HepG2 (cell line): ENCODE measurements at regions not wholly inside any gene's neighbourhood (a gene's known extent, or its start where the extent isn't known, plus 50 kb on each side); places are given as distances from the start of the nearest gene placed in this dataset.

Experiments
- ATAC-seq: fragments of 200-7000 bp; cut with Tn5 transposase; 3 replicates; pipeline ENCODE4 v1.9.1; 2020; ENCODE audit warnings: mild to moderate bottlenecking, moderate library complexity
- BruUV-seq: library from RNA; stranded (reverse); fragments of 400-500 nt; replicated peaks from 2 replicates; lab custom pipeline; 2021; lab: Mats Ljungman, UMichigan
- CTCF ChIA-PET: fragments of 300-600 bp; formaldehyde crosslinking; extraction: SDS; loops from one replicate; lab custom pipeline; 2021; ENCODE audit warnings: low total read pairs, inconsistent platforms, low intra/inter-chr PET ratio; lab: Yijun Ruan, JAX
- POLR2A ChIA-PET: fragments of 350-600 bp; sonication (Branson Sonifier 250); formaldehyde crosslinking; loops from one replicate; lab custom pipeline; 2020; ENCODE audit warnings: antibody characterized with exemption, inconsistent platforms; lab: Yijun Ruan, JAX
- DNase-seq: peaks from one replicate; pipeline ENCODE4 v3.0.0-alpha.2; 2015; ENCODE audit warnings: low spot score
- FAIRE-seq: peaks from 3 replicates; lab custom pipeline; 2011; peaks lifted over from hg19 to GRCh38; lab: Jason Lieb, UNC
- H2AFZ ChIP-seq: one replicate; pipeline ENCODE4 v1.6.1; 2011; ENCODE audit warnings: low read length, inconsistent platforms
- H3K27ac ChIP-seq: fragments of 300-600 bp; 3 replicates; pipeline ENCODE4 v1.8.0; 2011; ENCODE audit warnings: mixed run types, mild to moderate bottlenecking, mixed read lengths, low read length, inconsistent platforms; ENCODE audit not compliant: insufficient read depth; ENCODE audit errors: extremely low read length
- H3K27me3 ChIP-seq, 2 experiments: fragments of 200-600 bp in 1 of 2; 2 replicates in 1 of 2; 3 replicates in 1 of 2; pipeline versions ENCODE4 v1.6.0 to v1.8.0; 2011; ENCODE audit warnings: low read length in 2 of 2, mild to moderate bottlenecking in 2 of 2, moderate library complexity in 2 of 2, inconsistent platforms in 1 of 2; ENCODE audit not compliant: insufficient read depth in 2 of 2, control insufficient read depth in 1 of 2
- H3K36me3 ChIP-seq, 2 experiments: fragments of 200-600 bp in 1 of 2; replicated peaks in 1 of 2; 2 replicates in 1 of 2; 3 replicates in 1 of 2; pipeline versions ENCODE4 v1.5.1 to v1.8.0; 2011; ENCODE audit warnings: low read length in 2 of 2, inconsistent platforms in 1 of 2; ENCODE audit not compliant: insufficient read depth in 2 of 2, control insufficient read depth in 1 of 2
- H3K4me1 ChIP-seq: 2 replicates; pipeline ENCODE4 v1.5.1; 2012; ENCODE audit warnings: low read length, inconsistent platforms; ENCODE audit not compliant: insufficient read depth
- H3K4me2 ChIP-seq: 2 replicates; pipeline ENCODE4 v1.6.0; 2011; ENCODE audit warnings: low read depth, low read length, inconsistent platforms
- H3K4me3 ChIP-seq, 3 experiments: fragments of 200-600 bp in 1 of 3; sonication (generic), shearing (Covaris generic) in 1 of 3; replicated peaks in 1 of 3; 2 replicates each; pipeline ENCODE4 v1.5.1; 2011 to 2016; ENCODE audit warnings: low read length in 3 of 3, inconsistent platforms in 2 of 3, low read depth in 2 of 3, mild to moderate bottlenecking in 2 of 3, control low read depth in 1 of 3, mixed read lengths in 1 of 3; ENCODE audit not compliant: insufficient read depth in 1 of 3
- H3K79me2 ChIP-seq: one replicate; pipeline ENCODE4 v1.6.1; 2011; ENCODE audit warnings: low read length, inconsistent platforms; ENCODE audit not compliant: insufficient read depth
- H3K9ac ChIP-seq: 2 replicates; pipeline ENCODE4 v1.6.0; 2011; ENCODE audit warnings: mild to moderate bottlenecking, low read depth, low read length, inconsistent platforms; ENCODE audit not compliant: insufficient read depth
- H3K9me3 ChIP-seq: 2 replicates; pipeline ENCODE4 v1.5.1; 2012; ENCODE audit warnings: mild to moderate bottlenecking, low read length
- H4K20me1 ChIP-seq: 2 replicates; pipeline ENCODE4 v1.6.0; 2011; ENCODE audit warnings: inconsistent platforms, mild to moderate bottlenecking, low read length, moderate library complexity; ENCODE audit not compliant: insufficient read depth
- FOXO1 ChIP-seq: sonication (generic); formaldehyde crosslinking; IDR thresholded peaks from 2 replicates; pipeline ENCODE4 v1.4.0; 2020; ENCODE audit warnings: missing genetic modification reagents
- FOXO4 ChIP-seq: sonication (generic); formaldehyde crosslinking; conservative IDR thresholded peaks from 2 replicates; pipeline ENCODE4 v1.8.1; 2023; ENCODE audit warnings: missing genetic modification reagents
- GATAD1 ChIP-seq: IDR thresholded peaks from 2 replicates; pipeline ENCODE4 v1.6.1; 2016; ENCODE audit warnings: missing genetic modification reagents, missing compliant biosample characterization
- GFI1 ChIP-seq: sonication (generic); formaldehyde crosslinking; IDR thresholded peaks from 2 replicates; pipeline ENCODE4 v1.5.0; 2020; ENCODE audit warnings: missing genetic modification reagents, mild to moderate bottlenecking, borderline replicate concordance
- MAFK ChIP-seq, 2 experiments: IDR thresholded peaks in 1 of 2; conservative IDR thresholded peaks in 1 of 2; 2 replicates each; pipeline ENCODE4 v1.6.1; 2011; ENCODE audit warnings: improper control_type of control experiment in 2 of 2, low read length in 2 of 2
- NR2F6 ChIP-seq, 2 experiments: IDR thresholded peaks; 2 replicates each; pipeline ENCODE4 v1.6.1; 2016; ENCODE audit warnings: antibody characterized with exemption in 1 of 2, mild to moderate bottlenecking in 1 of 2
- SMARCC2 ChIP-seq: fragments of 450-650 bp; IDR thresholded peaks from 2 replicates; pipeline ENCODE4 v1.6.1; 2017; ENCODE audit warnings: antibody characterized with exemption, mild to moderate bottlenecking
- SRF ChIP-seq: IDR thresholded peaks from 2 replicates; pipeline ENCODE4 v1.6.1; 2011; ENCODE audit warnings: mild to moderate bottlenecking, low read depth, low read length, moderate library complexity
- ZBED4 ChIP-seq: sonication (generic); formaldehyde crosslinking; IDR thresholded peaks from 2 replicates; pipeline ENCODE4 v1.4.0; 2020; ENCODE audit warnings: missing genetic modification reagents, borderline replicate concordance
- ZFP91 ChIP-seq: sonication (generic); formaldehyde crosslinking; IDR thresholded peaks from 2 replicates; pipeline ENCODE4 v1.9.0; 2022; ENCODE audit warnings: missing genetic modification reagents, mild to moderate bottlenecking, borderline replicate concordance
- ZHX1 ChIP-seq: sonication (generic); formaldehyde crosslinking; IDR thresholded peaks from 2 replicates; pipeline ENCODE4 v1.8.1; 2022; ENCODE audit warnings: low read depth, mild to moderate bottlenecking, missing genetic modification reagents
- ZNF282 ChIP-seq: fragments of 450-650 bp; IDR thresholded peaks from 2 replicates; pipeline ENCODE4 v1.6.1; 2018; ENCODE audit not compliant: partially characterized antibody
- ZNF3 ChIP-seq: IDR thresholded peaks from 2 replicates; pipeline ENCODE4 v1.7.0; 2017; ENCODE audit warnings: inconsistent platforms
- ZNF333 ChIP-seq: sonication (generic); formaldehyde crosslinking; IDR thresholded peaks from 2 replicates; pipeline ENCODE4 v1.4.0; 2020; ENCODE audit warnings: mild to moderate bottlenecking, missing genetic modification reagents, borderline replicate concordance
- ZNF841 ChIP-seq: sonication (generic); formaldehyde crosslinking; IDR thresholded peaks from 2 replicates; pipeline ENCODE4 v1.8.1; 2023; ENCODE audit warnings: missing genetic modification reagents, borderline replicate concordance
- WGBS: methylation state at CpG from one replicate; pipeline ENCODE4 v1.1.6; 2017; ENCODE audit warnings: low lambda C conversion rate; 5-methylcytosine and 5-hydroxymethylcytosine counted together
- in situ Hi-C: cut with HindIII; loops from 2 replicates; pipeline ENCODE4 v1.10.0; 2017; ENCODE audit warnings: low pct_unique_long_range_greater_than_20kb; ENCODE audit not compliant: extremely low pct_ligation_motif_present
- intact Hi-C: fragments of 100-400 bp; cut with micrococcal nuclease; formaldehyde crosslinking; loops from one replicate; pipeline ENCODE4 v1.10.0; 2022; ENCODE audit not compliant: unreplicated experiment

- no peak for ATAC-seq
- H3K9ac ChIP-seq: no peak overlapping the region
- H3K27me3 ChIP-seq: no peaks in the 10 kb centered on the region
- no peak overlapping the region for H3K4me2 ChIP-seq
- no peak overlapping the region for H2AFZ ChIP-seq
- no TSS peak for BruUV-seq
- in situ Hi-C loops (no loop called here), intact Hi-C loops (no loop called here)
- DNase-seq: no peak
- no peaks in the 10 kb centered on the region for H3K36me3 ChIP-seq
- WGBS: 66% methylated on average over 18 of the region's 18 CpGs
- POLR2A ChIA-PET: no interaction called here
- no peak for FAIRE-seq
- CTCF ChIA-PET: no interaction called here
- H3K27ac ChIP-seq: no peak overlapping the region
- H3K4me3 ChIP-seq: no peak overlapping the region
- H3K79me2 ChIP-seq: no peaks in the 10 kb centered on the region
- no peaks in the 10 kb centered on the region for H3K9me3 ChIP-seq
- no peaks in the 10 kb centered on the region for H4K20me1 ChIP-seq
- H3K4me1 ChIP-seq: no peaks in the 10 kb centered on the region
- TF ChIP-seq GATAD1 (CRISPR knock-in tag) (no peak), SMARCC2 (no peak), GFI1 (no peak), FOXO1 (no peak), ZNF841 (CRISPR knock-in tag) (no peak), ZNF333 (no peak), ZFP91 (CRISPR knock-in tag) (no peak), FOXO4 (no peak), ZNF3 (no peak), MAFK (conservative IDR thresholded peaks at IDR 0.05 in 1 of 2, IDR thresholded peaks at IDR 0.05 in 1 of 2; ENCODE audit: low read length in 2 of 2) (no peak), SRF (no peak), ZHX1 (CRISPR knock-in tag) (no peak), NR2F6 (IDR thresholded peaks at IDR 0.05) (no peak), NR2F6 (CRISPR knock-in tag; IDR thresholded peaks at IDR 0.05) (no peak), ZNF282 (no peak), ZBED4 (CRISPR knock-in tag) (no peak)
These were observed 319.8 kb upstream of the SLC7A11 start for GRCh38 chr4:138561906-138562305.
